CD4-positive, alpha-beta T cell treated with Interleukin-17A for 4 hours (primary cell): ENCODE measurements at regions not wholly inside any gene's neighbourhood (a gene's known extent, or its start where the extent isn't known, plus 50 kb on each side); places are given as distances from the start of the nearest gene placed in this dataset.

ENCODE experiments used
- DNase-seq: peaks from one replicate; pipeline ENCODE4 v3.0.0-alpha.2; 2020; ENCODE audit warnings: mixed read lengths

DNA sequence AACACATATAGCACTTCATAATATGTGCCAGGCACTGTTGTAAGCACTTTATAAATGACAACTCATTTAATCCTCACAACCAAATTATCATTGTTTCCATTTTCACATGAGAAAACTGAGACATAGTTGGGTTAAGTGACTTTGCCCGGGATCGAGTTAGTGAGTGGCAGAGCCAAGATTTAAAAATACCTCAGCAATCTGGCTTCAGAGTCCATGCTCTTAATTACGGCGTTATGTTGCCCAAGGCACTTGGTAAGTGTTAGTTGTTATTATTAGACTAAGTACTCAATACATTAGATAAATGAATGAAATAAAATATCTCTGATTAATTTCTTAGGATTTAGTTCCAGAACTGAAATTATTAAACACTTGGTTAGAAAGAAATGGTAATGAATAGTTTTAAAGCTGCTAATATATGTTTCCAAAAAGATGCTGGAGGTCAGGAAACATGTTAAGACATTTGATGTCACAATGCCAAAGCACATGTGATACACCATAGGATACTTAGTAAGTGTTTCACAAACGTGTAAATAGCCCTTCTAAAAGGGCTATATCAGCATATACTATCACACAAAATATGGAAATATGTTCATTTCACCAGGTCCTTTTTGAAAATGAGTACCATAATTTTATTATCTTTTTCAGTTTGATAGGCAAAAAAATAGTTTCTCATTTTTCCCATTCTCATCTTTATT is 301.9 kb downstream of the GPAT3 start:
- DNase-seq: no peak

DNA sequence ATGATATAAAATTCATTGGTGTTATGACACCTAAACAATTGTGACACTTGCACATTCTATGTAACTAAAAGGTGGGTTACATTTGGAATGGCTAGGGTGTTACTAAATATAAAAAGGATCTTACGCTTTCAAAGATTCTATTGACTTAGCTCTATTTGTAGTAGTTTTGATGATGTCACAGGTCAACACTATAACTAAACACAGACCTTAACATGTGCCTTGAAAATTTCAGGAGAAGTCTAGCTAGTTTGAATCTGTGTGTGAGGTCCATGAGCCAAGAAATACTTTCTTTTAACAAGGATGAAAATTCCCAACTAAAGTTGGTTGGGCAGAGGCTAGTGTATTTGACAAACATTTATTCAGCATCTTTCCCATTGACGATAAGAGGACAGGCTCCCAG is 298.0 kb downstream of the GPAT3 start:
- no peak for DNase-seq

DNA sequence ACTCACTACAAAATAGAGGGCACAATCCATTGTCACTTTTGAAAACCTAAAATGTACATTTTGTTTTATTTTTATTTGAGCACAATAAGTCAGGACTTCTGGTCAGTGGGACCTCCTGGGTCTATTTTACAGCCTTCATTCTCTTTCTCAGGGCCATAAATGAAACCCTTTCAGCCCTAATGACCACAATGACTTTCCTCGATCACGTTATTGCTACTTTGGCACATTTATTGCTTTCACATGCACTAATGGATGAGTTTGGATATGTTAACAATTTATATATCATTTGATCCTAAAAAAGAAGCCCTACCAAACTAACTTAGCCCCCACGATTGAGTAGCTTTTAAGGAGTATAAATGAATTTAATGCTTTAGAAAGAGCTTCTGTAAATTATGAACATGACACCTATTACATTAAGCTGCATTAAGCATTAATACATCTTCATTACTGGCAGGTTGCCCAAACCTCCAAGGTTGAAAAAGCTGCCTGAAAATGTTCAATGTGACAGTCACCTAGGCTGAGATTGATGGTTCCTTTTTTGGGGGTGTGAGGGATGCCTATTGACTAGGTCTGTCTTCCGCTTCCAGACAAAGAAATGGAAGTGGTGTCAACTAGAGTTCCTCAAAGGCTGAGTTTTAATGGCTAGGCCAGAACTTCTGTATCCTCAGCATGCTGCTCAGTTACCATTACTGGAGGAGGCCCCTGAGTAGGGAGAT is 296.4 kb downstream of the GPAT3 start:
- DNase-seq: no peak

DNA sequence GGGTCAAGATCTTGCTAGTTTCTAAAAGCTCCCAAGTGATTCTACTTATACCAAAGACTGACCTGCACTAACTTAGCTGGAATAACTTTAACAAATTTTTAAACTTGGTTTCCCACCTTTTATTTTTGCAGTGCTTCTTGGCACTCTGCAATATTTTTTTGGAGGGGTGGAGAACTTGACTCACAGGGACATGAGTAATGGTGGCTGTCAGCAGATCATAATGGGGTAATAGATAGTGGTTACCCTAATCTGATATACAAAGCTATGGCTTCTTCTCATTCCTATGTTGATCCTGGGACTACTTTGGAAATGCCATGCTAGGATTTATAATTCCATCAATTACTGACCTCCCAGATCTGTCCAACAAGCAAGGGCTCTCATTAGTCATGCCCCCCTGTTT is 295.7 kb downstream of the GPAT3 start:
- DNase-seq: no peak

DNA sequence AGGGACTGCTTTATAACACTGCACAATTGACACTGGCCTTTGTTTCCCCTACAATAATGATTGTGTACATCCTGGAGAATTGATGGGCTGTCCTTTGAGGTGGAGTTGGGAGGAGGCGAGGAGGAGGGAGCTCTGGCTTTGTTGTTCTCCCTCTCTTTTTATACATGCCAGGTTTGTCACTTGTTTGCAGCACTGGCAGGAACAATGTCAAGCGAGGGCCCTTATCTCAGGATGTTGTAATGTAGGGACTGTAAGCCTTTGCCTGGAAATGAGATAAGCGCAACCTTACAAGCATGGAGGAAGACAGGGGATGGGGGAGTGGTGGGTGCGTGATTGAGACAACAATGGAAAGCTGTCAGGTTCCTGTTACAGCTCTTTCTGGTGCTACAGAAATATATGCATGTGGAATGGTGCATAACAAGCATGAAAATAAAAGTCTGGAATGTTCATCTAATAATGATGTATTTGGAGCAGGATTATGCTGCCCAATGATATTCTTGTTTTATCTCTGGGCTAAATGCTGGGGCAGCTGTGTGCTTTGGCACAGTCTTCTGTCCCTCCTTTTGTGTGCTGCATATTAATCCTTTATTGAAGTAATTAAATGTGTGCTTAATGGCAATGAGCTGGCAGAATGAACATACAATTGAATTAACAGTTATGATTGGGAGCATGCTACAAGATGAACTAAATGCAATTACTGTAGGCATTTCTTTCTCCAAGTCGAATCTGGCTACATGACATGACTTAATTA is 294.4 kb downstream of the GPAT3 start:
- DNase-seq: no peak

DNA sequence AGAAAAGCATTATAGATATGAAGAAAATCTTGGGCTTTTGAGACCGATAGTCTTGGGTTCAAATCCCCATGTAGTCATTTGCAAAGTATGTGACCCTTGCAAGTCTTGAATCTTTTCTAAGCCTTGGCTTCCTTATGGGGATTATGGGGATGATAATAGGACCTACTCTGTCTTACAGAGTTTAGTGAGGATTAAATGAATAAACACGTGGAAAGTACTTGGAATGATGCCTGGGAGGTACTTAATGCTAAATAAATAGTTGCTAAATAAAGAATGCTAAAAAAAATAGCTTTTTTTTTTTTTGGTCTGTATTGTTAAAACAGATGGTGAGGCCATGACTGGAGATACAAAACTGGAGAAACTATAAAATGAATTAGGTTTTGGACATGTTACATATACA is 292.7 kb downstream of the GPAT3 start:
- DNase-seq: no peak

DNA sequence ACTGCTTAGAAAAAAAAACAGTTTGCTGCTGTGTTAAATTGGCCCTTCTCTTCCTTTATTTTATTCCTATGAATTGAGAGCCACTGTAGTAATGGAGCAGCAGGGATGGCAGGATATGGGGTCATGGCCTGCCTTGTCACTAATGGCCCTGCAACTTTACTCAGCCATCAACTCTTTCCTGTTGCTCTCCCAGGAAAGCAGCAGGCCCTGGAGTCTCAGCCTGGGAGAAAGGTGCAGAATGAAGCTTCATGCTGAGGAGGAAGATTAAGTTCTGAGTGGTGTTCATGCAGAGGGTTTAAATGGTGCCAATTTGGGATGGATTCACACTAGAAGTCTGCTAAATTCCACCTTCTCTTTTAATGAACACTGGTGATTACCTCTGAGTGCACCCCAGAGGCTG is 285.6 kb downstream of the GPAT3 start:
- DNase-seq: no peak

DNA sequence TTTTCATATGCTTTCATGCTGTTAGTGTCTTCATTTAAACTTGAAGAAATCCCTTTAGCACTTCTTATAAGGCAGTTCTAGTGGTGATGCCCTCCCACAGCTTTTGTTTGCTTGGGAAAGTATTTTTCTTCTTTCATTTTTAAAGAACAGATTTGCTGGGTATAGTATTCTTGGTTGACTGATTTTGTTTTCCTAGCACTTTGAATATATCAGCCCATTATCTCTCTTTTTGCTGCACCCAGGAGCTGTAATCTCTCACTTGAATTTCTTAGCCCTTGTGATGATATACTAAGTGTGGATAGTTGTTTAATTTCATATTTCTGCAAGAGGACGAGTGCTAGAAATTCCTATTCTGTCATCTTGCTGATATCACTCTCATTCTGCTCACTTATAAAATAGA is 283.7 kb downstream of the GPAT3 start:
- no peak for DNase-seq

DNA sequence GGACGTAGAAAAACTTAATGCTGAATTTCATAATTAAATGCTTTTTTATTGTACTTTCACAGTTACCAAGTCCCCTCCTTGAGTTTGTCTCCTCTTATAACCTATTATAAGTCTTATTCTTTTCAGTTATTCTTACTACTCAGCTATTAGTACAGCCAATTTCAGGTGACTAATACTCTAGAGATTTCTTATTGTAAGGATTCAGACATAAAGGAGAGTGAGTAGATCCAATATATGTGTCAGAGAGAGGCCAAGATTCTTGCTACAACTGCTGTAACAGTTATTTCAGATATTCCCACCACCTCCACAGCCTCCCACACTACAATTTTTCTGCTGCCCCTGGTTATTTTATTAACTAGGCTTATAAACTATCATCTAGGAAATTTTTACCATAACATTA is 274.5 kb downstream of the GPAT3 start:
- no peak for DNase-seq

DNA sequence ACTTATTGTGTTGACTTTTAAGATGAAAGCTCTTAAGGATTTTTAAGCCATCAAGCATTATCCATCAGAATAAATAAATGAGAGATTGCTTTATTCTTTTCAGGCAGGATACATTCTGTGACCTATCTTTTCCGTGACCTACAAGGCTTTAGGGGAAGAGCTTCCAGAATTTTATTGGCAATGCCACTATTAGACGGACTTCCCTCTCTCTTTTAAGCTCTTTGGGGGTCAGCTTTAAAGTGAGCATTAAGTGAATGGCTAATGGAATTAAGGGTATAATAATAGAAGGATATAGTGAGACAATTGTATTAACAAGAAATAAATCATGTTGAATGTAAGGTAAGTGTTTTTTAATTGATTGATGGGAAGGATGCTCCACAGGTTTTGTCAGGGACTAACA is 273.7 kb downstream of the GPAT3 start:
- no peak for DNase-seq

DNA sequence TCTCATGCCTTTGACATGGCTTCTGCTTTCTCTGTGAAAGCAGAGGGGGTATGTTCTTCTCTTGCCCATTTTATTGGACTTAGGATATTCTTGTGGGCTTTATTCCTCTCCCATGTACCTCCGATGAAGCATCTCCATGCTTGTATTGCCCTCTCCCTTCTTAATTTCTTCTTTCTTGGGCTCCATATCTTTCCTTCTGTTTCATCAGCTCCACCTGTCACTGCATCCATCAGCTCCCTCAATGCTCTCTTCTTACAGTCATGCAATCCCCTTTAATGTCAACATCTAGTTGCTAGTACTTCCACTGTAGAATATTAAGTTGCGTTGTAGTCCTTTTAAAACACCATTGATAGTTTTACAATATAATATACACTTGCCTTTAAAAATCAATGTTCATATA is 257.6 kb downstream of the GPAT3 start:
- no peak for DNase-seq

DNA sequence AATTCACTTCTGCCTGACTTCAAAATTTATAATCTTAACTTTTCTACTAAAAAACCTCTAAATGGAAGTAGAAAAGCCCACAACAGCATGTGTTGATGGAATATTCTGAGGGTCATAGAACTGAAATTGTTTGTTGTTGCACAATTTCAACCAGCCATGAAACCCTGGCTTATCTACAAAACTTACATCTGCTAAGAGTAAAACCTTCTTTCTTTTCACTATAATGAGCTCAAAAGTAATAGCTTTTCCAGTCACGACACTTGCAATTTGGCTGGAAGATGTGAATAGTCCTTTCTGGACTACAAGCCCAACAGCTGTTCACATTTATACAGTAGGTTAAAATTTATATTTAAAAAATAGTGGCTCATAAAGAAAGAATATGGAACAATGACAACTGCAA is 250.0 kb downstream of the GPAT3 start:
- no peak for DNase-seq

DNA sequence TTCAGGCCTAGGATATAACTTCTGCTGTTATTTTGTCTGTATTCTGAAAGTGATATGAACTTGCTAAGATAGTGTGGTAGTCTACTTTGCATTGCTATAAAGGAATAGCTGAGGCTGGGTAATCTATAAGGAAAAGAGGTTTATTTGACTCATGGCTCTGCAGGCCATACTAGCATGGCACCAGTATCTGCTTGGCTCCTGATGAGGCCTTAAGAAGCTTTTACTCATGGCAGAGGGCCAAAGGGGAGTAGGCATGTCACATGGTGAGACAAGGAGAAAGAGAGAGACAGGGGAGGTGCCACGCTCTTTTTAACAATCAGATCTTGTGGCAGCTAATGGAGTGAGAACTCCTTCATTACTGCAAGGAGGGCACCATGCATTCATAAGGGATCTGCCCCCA is 247.3 kb downstream of the GPAT3 start:
- no peak for DNase-seq

DNA sequence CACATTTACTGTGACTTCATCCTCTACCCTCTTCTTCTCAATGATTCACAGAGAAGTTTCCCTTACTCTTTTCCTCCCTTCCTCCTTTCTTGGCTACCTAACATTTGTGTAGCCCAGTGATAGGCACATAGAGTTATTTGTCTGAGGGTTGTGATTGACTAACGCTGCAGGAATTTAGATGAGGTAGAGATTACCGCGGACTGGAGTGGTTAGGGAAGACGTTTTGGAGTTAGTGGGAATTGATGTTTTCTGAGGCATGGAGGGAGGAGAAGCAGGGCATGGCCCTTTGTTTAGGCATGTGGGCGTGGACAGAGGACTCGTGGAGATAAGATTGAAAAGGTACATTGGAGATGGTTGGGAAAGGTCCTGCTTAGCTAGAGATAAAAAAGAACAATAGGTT is 246.7 kb downstream of the GPAT3 start:
- no peak for DNase-seq

DNA sequence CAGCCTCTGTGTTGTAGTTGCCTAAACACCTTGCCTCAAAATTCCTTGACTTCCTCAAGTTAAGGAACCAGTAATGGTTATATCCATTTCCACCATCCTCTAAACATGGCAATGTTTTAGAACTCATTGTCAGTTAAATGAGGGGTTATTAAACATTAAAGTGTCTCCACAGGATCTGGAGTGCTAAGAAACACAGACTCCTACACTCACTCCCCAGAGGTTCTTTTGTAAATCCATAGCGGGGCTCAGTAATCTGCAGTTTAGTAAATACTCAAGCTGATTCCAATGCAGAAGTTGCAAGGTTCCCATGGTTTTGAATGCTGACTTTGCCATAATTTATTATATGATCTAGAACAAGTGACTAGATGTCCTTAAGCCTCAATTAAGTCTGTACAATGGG is 245.5 kb downstream of the GPAT3 start:
- no peak for DNase-seq

DNA sequence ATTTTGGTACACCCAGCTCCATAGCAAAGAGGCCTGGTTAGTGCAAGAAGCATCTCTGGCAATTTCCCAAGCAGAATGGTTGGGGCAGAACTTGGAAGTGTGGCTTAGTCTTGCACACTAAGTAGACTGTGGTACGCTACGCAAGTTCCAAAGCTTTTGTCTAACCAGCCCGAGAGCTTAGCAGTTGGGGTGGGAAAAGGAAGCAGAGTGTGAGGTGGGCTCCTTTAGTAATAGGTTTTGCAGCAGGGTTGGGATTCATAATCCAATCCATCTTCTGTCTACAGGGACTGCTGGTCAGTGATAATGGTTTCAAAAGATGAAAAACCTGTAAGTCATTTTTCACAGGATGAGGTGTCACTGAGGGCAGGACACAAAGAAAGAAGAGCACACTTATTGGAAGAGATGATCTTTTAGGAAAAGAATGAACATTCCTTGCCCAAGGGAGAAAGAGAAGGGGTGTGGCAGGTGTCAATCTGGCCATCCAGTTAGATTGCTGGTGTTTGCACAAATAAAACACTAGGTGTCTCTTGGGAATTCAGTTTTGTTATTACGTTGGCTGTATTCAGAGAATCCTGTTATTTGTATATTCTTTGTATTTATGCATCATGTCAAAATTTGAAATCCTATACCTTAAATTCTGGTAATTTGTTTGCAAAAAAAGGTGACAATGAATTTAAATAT is 244.3 kb downstream of the GPAT3 start:
- DNase-seq: no peak

DNA sequence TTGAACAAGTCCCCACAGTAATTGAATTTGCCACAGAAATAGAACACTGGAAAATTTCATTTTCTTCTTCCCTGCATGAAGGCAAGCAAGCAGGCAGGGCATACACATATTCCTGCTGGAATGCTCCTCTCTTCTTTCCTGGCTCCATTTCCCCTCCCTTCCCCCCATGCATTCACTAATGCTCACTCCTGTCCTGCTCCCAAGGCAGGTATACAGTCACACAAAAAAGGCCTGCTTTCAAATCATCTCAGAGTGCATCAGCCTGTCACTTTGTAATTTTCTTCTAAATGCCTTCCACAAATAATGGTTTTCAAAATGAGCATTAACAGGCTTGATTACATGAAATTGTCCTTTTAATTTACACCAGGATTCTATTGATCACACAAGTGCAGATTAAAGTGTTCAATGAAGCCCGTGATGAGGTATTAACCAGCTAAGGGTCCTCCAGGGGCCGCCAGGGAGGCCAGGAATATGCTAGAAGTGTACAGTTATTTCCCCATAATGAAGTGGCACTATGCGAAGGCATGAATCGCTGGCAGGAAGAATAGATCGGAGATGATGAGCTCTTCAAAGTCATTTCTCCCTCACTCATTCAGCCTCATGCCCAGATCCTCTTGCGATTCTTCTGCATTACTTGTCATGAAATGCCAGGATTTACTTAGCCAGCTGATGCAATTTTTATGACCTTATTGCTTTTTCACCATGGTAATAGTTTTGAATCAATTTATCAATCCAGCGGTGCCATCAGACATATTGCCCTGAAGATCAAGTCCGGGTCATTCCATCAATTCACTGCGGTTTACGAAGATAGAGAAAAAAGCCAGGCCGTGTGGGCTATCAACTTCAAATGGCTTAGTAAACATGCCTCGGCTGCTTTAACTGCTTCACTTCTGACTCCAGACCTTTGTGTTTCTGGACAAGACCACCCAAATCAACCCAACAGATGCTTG is 243.5 kb downstream of the GPAT3 start:
- DNase-seq: no peak

DNA sequence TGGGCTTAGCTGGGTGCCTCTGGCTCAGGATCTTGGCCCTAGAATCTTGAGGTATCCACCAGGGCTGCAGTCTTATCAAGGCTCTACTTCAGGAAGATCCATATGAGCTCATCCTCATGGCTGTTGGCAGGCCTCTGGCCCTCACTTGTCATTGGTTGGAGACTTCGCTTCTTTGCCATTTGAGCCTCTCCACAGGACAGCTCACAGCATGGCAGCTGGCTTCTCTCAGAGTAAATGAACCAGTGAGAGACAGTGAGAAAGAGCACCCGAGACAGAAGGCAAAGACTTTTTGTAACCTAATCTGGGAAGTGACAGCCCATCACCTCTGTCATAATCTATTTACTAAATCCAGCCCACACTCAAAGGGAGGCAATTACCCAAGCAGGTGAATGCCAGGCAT is 236.8 kb downstream of the GPAT3 start:
- DNase-seq: no peak

DNA sequence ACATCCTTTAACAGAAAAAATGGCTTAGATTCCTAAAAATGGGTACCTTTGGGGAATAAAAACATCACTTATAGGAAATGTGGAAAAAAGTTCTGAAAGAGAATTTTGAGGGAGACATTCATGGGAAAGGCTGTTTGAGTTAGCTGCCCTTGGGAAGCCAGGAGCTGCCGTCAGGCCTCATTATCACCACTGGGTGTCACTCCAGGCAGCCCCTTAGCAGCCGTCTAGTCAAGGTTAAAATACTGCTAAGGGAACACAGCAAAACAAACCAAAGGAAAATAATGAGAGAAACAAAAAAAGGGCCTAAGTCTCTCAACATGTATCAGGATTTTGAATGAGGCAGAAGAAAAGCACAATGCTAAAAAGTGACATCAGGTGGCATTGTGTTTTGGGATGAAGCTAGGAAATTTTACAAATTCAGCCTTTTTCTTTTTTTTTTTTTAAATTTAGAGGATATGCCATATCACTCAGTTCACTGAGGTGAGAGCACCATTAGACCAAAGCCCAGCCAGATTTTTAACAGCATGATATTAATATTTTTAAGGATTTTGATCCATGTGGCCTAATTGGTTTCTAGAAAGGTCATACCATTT is 235.3 kb downstream of the GPAT3 start:
- no peak for DNase-seq

DNA sequence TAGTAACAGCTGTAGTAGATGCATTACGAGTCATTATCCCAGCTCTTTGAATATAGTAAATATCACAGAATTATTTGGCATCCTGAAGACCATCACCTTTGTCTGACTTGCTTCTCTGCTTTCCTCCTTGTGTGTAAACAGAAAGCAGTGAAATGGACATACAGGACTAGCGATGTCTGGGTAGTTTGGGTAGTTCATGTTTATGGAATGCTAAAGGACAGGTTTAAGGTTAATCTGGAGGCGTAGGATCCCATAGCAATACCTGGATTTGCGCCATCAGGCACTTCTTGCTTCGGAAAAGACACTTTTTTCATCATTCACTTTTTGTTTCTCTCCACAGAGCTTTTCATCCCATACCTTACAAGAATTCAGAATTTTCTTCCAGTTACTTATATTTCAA is 232.2 kb downstream of the GPAT3 start:
- DNase-seq: no peak

DNA sequence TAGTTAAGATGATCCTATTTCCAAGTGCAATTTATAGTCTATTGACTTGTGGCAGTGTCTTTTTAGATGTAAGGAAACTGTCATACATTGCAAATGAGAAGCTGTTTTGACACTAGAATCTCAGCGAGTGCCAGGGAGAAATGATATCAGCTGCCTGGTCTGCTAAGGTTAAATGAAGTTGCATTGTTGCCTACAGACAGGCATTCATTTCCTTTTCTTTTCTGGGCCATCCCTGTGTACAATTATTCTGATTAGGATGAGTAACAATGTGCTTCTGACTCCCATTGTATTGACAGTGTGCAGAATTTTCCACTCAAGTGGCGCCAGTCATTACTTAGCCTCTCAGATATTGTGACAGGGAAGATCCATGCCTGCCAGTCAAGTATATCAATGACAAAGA is 231.2 kb downstream of the GPAT3 start:
- no peak for DNase-seq

DNA sequence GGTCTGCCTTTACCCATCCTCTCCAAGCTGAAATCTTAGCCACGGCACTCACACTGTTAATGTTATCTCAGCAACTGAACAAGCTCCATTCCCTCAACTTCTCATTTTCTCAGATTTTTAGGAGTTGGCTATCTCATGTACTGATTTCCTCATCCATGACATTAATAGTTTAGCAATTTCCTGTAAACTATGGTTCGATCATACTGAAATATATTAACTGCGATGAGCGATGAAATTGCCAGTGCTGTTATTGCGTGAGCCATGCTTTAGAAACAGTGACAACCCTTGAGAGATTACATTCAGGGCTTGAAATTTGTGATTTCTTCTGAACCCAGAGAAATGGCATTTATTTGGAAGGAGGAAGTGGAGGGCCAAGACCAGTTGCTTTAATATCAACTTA is 223.7 kb downstream of the GPAT3 start:
- no peak for DNase-seq
